HG03565 (cell line): ENCODE measurements at regions not wholly inside any gene's neighbourhood (a gene's known extent, or its start where the extent isn't known, plus 50 kb on each side); places are given as distances from the start of the nearest gene placed in this dataset.
A peak's percentile ranks its signal among the peaks of the same experiment; 100 is the strongest.
"Not testable (repeated sequence)": the region's sequence is repeated elsewhere in the genome, so short reads cannot be mapped to it uniquely, and the experiment has no call there.

ENCODE experiments used
- ATAC-seq: cut with Tn5 transposase; IDR thresholded peaks from one replicate; pipeline ENCODE4 v1.9.1; 2021; ENCODE audit warnings: mild to moderate bottlenecking, moderate library complexity; ENCODE audit not compliant: unreplicated experiment

GRCh38 chr9:120338340-120338739 is 241.6 kb downstream of the CDK5RAP2 start:
- ATAC-seq: no peak

DNA sequence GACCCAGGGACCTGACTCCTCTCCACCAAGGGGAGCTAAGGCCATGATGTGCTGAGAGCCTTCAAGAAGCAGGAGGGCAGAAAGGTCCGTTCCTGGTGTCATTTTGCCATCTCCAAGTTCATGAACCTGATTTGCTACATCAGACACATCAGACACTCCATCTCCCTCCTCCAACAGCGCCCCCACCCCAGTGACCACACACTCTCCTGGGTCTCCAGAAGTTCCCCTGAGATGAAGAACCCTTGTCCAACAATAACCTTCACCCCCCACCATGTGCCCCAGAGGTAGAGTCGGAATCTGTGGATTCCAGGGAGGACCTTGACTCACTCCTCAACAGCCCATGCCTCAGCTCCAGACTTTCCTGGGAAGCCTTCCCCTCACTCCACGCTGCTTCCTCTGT is 242.8 kb downstream of the CDK5RAP2 start:
- ATAC-seq: no peak

DNA sequence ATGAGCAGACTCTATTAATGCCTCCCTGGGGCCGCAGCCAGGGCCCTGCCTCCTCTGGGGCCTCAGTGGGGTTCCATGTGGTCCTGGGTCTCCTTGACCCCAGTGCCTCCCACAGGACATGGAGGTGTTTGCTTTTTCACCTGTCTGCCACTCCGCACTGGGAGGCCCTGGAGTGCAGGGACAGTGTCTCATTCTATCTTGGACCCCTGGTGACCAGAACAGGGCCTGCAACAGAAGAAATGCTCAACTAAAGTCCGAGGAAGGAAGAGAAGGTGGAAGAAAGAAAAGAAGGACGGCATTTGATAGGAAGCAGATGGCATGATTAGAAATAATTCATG is 243.2 kb downstream of the CDK5RAP2 start:
- ATAC-seq: no peak

GRCh38 chr9:120336021-120336752 is 243.8 kb downstream of the CDK5RAP2 start:
- peak; percentile 91 for ATAC-seq

- no peak for ATAC-seq
These were observed 248.1 kb downstream of the CDK5RAP2 start for GRCh38 chr9:120331913-120332312.

DNA sequence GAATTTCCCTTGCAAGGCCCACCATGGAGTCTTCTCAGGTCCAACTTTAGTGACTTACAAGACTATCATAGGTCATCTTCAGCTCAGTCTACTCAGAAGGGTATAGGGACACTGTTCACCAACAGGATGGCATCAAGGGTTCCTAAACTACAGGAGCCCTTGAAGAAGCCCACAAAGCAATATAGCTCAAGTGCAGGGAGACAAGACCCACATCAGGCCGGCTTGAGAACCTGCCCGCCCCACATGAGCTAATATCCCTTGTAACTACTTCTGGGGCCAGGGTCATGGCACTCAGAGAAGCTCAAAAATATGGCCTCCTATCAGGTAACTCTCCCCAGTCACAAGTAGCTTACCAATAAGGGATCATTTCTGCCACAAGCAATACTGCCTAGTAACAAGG is 249.9 kb downstream of the CDK5RAP2 start:
- no peak for ATAC-seq

- ATAC-seq: no peak
These were observed 252.6 kb downstream of the CDK5RAP2 start for GRCh38 chr9:120327322-120327721.

DNA sequence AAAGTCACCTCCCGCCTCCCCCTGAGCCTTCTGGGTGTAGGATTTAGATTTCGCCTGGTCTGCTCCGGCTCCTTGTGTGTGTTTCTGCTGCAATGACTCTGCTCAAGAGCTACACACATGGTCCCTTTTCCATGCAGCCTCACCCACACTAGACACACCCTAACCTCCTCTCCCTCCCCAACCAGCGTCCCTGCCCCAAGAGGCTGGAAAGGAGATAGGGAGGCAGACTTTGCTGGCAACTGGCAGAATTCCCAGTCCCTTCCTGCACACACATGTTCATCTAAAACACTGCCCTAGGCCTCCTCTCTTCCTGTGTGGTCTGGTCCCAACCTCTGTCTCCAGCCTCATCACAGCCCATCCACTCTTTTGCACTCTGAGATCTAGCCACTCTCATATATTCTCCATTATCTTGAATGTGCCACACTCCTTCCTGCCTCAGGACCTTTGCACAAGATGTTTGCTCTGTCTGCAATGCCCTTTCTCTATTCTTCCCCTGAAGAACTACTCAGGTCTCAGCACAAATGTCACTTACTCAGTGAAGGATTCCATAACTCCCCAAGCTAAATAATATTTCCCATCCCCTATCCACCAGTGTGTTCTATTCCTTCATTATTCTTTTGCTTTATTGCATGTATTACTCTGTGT is 253.8 kb downstream of the CDK5RAP2 start:
- no peak for ATAC-seq

GRCh38 chr9:120324996-120325642 is 254.8 kb downstream of the CDK5RAP2 start:
- no peak for ATAC-seq

DNA sequence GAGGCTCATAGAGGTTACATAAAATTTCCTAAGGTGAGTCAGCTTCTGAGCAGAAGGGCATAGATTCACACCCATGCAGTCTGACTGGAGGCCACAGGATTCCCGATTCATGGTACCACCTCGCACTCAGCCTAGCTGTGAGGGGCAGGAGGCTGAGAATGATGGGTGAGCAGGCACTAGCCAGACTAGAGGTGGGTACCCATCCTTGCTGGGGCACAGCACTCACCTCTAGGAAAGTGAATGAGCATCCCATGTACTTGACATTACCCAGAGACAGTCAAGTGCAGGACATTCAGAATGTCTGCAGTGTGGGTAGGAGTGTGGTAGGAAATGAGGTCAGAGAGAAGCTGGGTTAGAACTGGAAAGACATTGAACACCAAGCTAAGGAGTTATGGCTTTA is 255.5 kb downstream of the CDK5RAP2 start:
- ATAC-seq: no peak

GRCh38 chr9:120323125-120323524 is 256.8 kb downstream of the CDK5RAP2 start:
- ATAC-seq: no peak

GRCh38 chr9:120319452-120319851 is 260.5 kb downstream of the CDK5RAP2 start:
- ATAC-seq: no peak

DNA sequence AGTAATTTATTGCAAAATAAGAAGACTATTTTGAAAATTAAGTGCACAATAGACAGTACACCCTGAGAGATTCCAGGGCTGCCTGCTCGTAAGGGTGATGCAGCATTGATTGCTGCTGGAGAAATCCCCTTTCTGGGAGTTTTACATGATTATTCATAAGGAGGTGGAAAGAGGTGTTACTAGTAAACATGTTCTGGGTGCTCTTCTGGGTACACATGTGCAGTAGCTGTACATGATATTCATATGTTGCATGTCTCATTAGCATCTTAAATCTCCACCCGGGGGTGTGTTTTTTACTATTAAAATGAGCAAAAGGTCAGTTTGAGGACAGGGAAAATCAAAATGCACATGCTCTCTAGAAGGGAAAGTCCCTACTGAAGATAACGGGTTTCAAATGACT is 264.8 kb downstream of the CDK5RAP2 start:
- ATAC-seq: no peak

- no peak for ATAC-seq
These were observed 267.9 kb downstream of the CDK5RAP2 start for GRCh38 chr9:120312031-120312430.

DNA sequence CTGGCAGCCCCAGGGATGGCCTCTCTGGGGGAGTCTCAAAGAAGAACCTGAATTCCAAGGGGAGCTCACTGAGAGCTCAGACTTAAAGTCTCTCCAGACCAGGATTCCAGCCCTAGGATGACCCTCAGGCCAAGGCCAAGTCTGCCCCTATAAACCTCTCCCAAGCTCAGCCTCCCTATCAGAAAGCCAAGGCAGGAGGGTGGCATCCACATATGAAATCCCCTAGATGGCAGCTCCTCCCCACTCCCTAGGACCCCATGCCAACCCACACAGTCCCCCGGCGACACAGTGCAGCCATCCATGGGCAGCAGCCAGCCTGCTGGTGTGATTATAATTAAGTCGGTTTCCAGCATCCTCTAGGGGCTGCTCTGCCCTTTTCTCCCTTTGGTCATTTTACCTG is 269.9 kb downstream of the CDK5RAP2 start:
- no peak for ATAC-seq

- ATAC-seq: no peak
These were observed 271.5 kb downstream of the CDK5RAP2 start for GRCh38 chr9:120308495-120308894.

DNA sequence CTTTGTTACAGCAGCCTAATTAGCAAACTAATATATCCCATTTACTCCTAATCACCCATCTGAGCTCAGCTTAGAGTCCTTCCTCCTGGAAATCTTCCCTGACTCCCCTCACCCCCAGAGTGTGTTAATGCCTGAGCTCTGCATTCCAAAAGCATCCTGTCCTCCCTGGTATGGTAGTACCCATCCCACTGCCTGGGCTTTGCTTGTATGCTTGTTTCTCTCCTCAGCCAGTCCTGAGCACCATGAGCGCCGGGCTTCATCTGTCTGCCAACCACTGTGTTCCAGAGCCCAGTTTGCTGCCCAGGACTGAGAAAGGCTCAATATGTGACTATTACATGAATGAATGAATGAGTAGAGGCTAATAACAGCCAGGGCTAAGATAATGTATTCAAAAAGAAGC is 272.4 kb downstream of the CDK5RAP2 start:
- ATAC-seq: no peak

GRCh38 chr9:120306561-120306960 is 273.4 kb downstream of the CDK5RAP2 start:
- no peak for ATAC-seq

DNA sequence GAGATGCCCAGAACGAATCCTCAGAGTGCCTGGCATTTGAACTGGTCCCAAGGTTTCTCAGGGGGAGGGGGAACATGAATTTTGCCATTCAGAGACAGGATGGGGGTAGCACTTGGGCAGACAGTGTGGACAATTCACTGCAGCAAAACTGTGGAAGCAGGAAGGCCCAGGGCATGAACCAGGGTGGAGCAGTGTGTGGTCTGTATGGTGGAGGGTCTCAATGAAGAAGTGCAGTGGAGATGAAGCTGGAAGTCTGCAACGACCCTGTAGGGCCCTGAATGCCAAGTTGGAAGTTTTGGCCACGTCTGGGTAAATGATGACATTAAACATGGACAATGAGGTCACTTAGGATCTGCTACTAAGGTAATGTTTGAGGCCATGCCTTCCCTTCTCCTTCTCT is 273.9 kb downstream of the CDK5RAP2 start:
- ATAC-seq: no peak

GRCh38 chr9:120304896-120305295 is 275.1 kb downstream of the CDK5RAP2 start:
- not testable (repeated sequence) for ATAC-seq

DNA sequence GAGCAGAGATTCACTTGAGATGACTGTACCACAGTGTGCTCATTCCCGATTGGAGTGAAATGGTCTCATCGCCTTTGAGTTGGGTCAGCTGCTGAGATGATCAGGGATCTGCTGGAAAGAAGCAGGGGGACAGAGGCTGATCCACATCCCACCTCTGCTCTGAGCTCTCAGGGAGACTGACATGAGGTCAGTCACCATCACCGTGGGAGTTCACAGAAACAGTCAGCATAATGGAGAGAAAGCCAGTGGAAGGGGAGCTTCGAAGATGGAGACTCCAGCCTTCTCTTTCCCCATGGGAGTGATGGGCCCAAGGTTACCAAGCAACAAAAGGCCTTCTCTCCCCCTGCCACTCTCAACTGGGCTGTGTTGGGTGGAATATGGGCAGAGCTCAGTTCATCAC is 276.4 kb downstream of the CDK5RAP2 start:
- no peak for ATAC-seq

DNA sequence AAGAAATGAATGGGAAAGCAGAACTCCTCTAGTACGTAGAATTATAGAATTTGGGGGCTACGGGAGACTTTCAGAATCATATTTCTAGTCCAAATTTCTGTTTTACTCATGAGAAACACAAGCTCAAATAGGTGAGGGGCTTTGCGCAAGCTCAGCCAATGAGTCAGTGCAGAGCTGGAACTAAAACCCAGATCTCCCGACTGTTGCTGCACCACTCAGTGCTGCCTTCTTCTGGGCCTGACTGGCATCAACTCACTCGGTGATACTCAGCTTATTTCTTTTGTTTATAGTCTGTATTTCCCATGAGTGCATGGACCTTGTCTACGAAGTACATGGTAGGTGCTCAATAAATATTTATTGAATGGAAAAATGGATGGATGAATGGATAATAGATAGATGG is 280.2 kb downstream of the CDK5RAP2 start:
- ATAC-seq: no peak
